Left ventricle myocardium inferior (tissue), 1 donor: ENCODE measurements at regions not wholly inside any gene's neighbourhood (a gene's known extent, or its start where the extent isn't known, plus 50 kb on each side); places are given as distances from the start of the nearest gene placed in this dataset.

ENCODE experiments used
- DNase-seq: peaks from one replicate; pipeline ENCODE4 v3.0.0-alpha.2; 2020
- H3K27ac ChIP-seq: fragments of 200-600 bp; replicated peaks from 2 replicates; pipeline ENCODE4 v1.8.0; 2021
- H3K27me3 ChIP-seq: fragments of 200-600 bp; 2 replicates; pipeline ENCODE4 v1.8.0; 2021; ENCODE audit warnings: low read depth
- H3K36me3 ChIP-seq: fragments of 200-600 bp; 2 replicates; pipeline ENCODE4 v1.8.0; 2021
- H3K4me1 ChIP-seq: fragments of 200-600 bp; 2 replicates; pipeline ENCODE4 v1.8.0; 2021
- H3K4me3 ChIP-seq: fragments of 200-600 bp; 2 replicates; pipeline ENCODE4 v1.8.0; 2021; ENCODE audit warnings: mild to moderate bottlenecking, moderate library complexity
- H3K9me3 ChIP-seq: fragments of 200-600 bp; replicated peaks from 2 replicates; pipeline ENCODE4 v1.8.0; 2021
- CTCF ChIP-seq: fragments of 200-600 bp; IDR thresholded peaks from 2 replicates; pipeline ENCODE4 v1.8.0; 2021; ENCODE audit warnings: antibody characterized with exemption, mild to moderate bottlenecking, borderline replicate concordance
- intact Hi-C: fragments of 100-400 bp; cut with micrococcal nuclease; formaldehyde crosslinking; loops from one replicate; pipeline ENCODE4 v1.11.0; 2022
- donor health status: DM: no; HTN: yes; CAD: no; lungs with severe emphysema.

GRCh38 chr1:30579580-30579979 lies 143.8 kb downstream of the MATN1 start:
- Histone ChIP-seq H3K27ac (no peak overlapping the region), H3K4me1 (no peaks in the 10 kb centered on the region), H3K27me3 (peaks cover 14% of the 10 kb centered on the region), H3K4me3 (no peak overlapping the region), H3K9me3 (peaks cover 20% of the 10 kb centered on the region), H3K36me3 (no peaks in the 10 kb centered on the region)
- intact Hi-C loops = no loop called here
- no peak for DNase-seq
- no peak for TF ChIP-seq CTCF

- H3K9me3 ChIP-seq = no peaks in the 10 kb centered on the region
- no peak overlapping the region for H3K4me3 ChIP-seq
- no peak for DNase-seq
- no peaks in the 10 kb centered on the region for H3K4me1 ChIP-seq
- peaks cover 24% of the 10 kb centered on the region for H3K27me3 ChIP-seq
- no peaks in the 10 kb centered on the region for H3K36me3 ChIP-seq
- TF ChIP-seq CTCF = no peak
- intact Hi-C loops = no loop called here
- no peak overlapping the region for H3K27ac ChIP-seq
These were observed 148.3 kb downstream of the MATN1 start for GRCh38 chr1:30575066-30575465.

GRCh38 chr1:30572192-30572591 lies 151.2 kb downstream of the MATN1 start:
- no peaks in the 10 kb centered on the region for H3K36me3 ChIP-seq
- H3K9me3 ChIP-seq = no peaks in the 10 kb centered on the region
- H3K27me3 ChIP-seq = peaks cover 24% of the 10 kb centered on the region
- intact Hi-C loops = no loop called here
- TF ChIP-seq CTCF = peak; percentile 56
- H3K4me1 ChIP-seq = no peaks in the 10 kb centered on the region
- no peak overlapping the region for H3K4me3 ChIP-seq
- no peak for DNase-seq
- no peak overlapping the region for H3K27ac ChIP-seq

GRCh38 chr1:30571380-30571779 lies 152.0 kb downstream of the MATN1 start:
- Histone ChIP-seq H3K36me3 (no peaks in the 10 kb centered on the region), H3K9me3 (no peaks in the 10 kb centered on the region), H3K4me1 (no peaks in the 10 kb centered on the region), H3K4me3 (no peak overlapping the region), H3K27me3 (peaks cover 19% of the 10 kb centered on the region), H3K27ac (no peak overlapping the region)
- DNase-seq = no peak
- TF ChIP-seq CTCF = no peak
- intact Hi-C loops = no loop called here

GRCh38 chr1:30569384-30569783 lies 154.0 kb downstream of the MATN1 start:
- H3K27ac ChIP-seq = no peak overlapping the region
- intact Hi-C loops = no loop called here
- no peak for TF ChIP-seq CTCF
- H3K9me3 ChIP-seq = peaks cover 6% of the 10 kb centered on the region
- H3K36me3 ChIP-seq = no peaks in the 10 kb centered on the region
- no peaks in the 10 kb centered on the region for H3K4me1 ChIP-seq
- no peak overlapping the region for H3K4me3 ChIP-seq
- peaks cover 9% of the 10 kb centered on the region for H3K27me3 ChIP-seq
- DNase-seq = no peak

GRCh38 chr1:30562559-30562958 lies 160.8 kb downstream of the MATN1 start:
- DNase-seq = no peak
- Histone ChIP-seq H3K9me3 (peaks cover 55% of the 10 kb centered on the region), H3K4me3 (no peak overlapping the region), H3K27me3 (no peaks in the 10 kb centered on the region), H3K27ac (no peak overlapping the region), H3K4me1 (no peaks in the 10 kb centered on the region), H3K36me3 (no peaks in the 10 kb centered on the region)
- no peak for TF ChIP-seq CTCF
- intact Hi-C loops = no loop called here
